ENCODE measurements at regions not wholly inside any gene's neighbourhood (a gene's known extent, or its start where the extent isn't known, plus 50 kb on each side); places are given as distances from the start of the nearest gene placed in this dataset.

GRCh38 chr3:20316238-20316637, 130.2 kb upstream of the SGO1 start:
- Histone ChIP-seq H3K14ac (ENCODE audit: insufficient read length) (no peak overlapping the region), H2BK15ac (ENCODE audit: low read length) (no peak overlapping the region), H3K4me1 (replicated peaks in 1 of 4; ENCODE audit: control insufficient read depth in 3 of 4, insufficient read depth in 4 of 4, low read length in 3 of 4) (no peaks in the 10 kb centered on the region), H4K5ac (ENCODE audit: insufficient read length, low read depth, low read length) (no peak overlapping the region), H3K23ac (ENCODE audit: insufficient read length) (no peak overlapping the region), H2AK5ac (ENCODE audit: low read depth, low read length) (no peak overlapping the region), H3K79me2 (ENCODE audit: control insufficient read depth in 1 of 2, insufficient read depth in 2 of 2, low read length in 2 of 2) (no peaks in the 10 kb centered on the region), H3K27me3 (replicated peaks in 1 of 4; ENCODE audit: control insufficient read depth in 3 of 4, extremely low read depth in 1 of 4, insufficient read depth in 3 of 4, low read length in 3 of 4) (no peaks in the 10 kb centered on the region), H4K20me1 (replicated peaks in 1 of 2; ENCODE audit: control insufficient read depth in 1 of 2, insufficient read depth in 2 of 2, low read length in 2 of 2) (no peaks in the 10 kb centered on the region), H3K56ac (replicated peaks; ENCODE audit: insufficient read length, low read depth, low read length) (no peak overlapping the region), H3K4me3 (ENCODE audit: extremely low read depth in 1 of 4, insufficient read depth in 2 of 4, low read depth in 3 of 4, low read length in 4 of 4) (no peak overlapping the region), H2BK20ac (ENCODE audit: low read length) (no peak overlapping the region), H2BK12ac (ENCODE audit: low read depth, low read length) (no peak overlapping the region), H3K36me3 (ENCODE audit: control insufficient read depth in 2 of 4, insufficient read depth in 4 of 4, low read length in 3 of 4) (no peaks in the 10 kb centered on the region), H3K23me2 (ENCODE audit: low read depth, low read length) (no peaks in the 10 kb centered on the region), H2BK120ac (replicated peaks; ENCODE audit: low read depth, low read length) (no peak overlapping the region), H3K18ac (ENCODE audit: extremely low read depth, low read length) (no peak overlapping the region), H4K91ac (replicated peaks; ENCODE audit: insufficient read length, low read length) (no peak overlapping the region), H3K4ac (replicated peaks; ENCODE audit: insufficient read length, low read depth, low read length) (no peak overlapping the region), H3K27ac (ENCODE audit: low read depth, low read length) (no peak overlapping the region), H2AFZ (ENCODE audit: low read length) (no peak overlapping the region), H3K4me2 (ENCODE audit: insufficient read depth in 1 of 2, low read depth in 2 of 2, low read length in 2 of 2) (no peak overlapping the region), H3K79me1 (ENCODE audit: low read depth, low read length) (no peaks in the 10 kb centered on the region), H2BK5ac (ENCODE audit: low read depth, low read length) (no peak overlapping the region), H4K8ac (ENCODE audit: extremely low read depth, insufficient read depth, low read length) (no peak overlapping the region), H3K9me3 (ENCODE audit: insufficient read depth in 2 of 2, low read depth in 1 of 2, low read length in 1 of 2) (no peaks in the 10 kb centered on the region; a peak in 1 of 4 replicates), H3K9ac (replicated peaks in 1 of 4; ENCODE audit: extremely low read depth in 1 of 4, low read depth in 3 of 4, low read length in 3 of 4) (no peak overlapping the region)
- DNase-seq (ENCODE audit: low read depth in 1 of 2, low spot score in 2 of 2) (no peak), FAIRE-seq (no peak)
- CTCF ChIA-PET (ENCODE audit: partially characterized antibody): no interaction called here
- WGBS, 2 experiments (ENCODE audit: extremely low coverage in 1 of 2, insufficient coverage in 1 of 2, insufficient read length in 1 of 2, insufficient replicate concordance in 2 of 2, low coverage in 1 of 2, low lambda C conversion rate in 2 of 2, missing lambda C conversion rate in 1 of 2): 0% methylated on average over 1 of the region's 1 CpG; no CpG with 5 or more reads in 1 of the 2 experiments
- TF ChIP-seq HDAC6 (IDR thresholded peaks at IDR 0.05; ENCODE audit: low read depth, low read length): no peak
- TF ChIP-seq CTCF (IDR thresholded peaks at IDR 0.05; ENCODE audit: control extremely low read depth in 1 of 3, insufficient read depth in 1 of 3, low read depth in 1 of 3, low read length in 3 of 3): no peak
- TF ChIP-seq BCL11A (IDR thresholded peaks at IDR 0.05; ENCODE audit: low read depth in 2 of 2, low read length in 2 of 2): no peak
- no peak for TF ChIP-seq PHF8 (conservative IDR thresholded peaks at IDR 0.05; ENCODE audit: low read depth, low read length)
- TF ChIP-seq CEBPB (IDR thresholded peaks at IDR 0.05; ENCODE audit: low read depth, low read length): no peak
- TF ChIP-seq RFX5 (IDR thresholded peaks at IDR 0.05; ENCODE audit: borderline replicate concordance, low read depth, low read length): no peak
- no peak for TF ChIP-seq CHD1 (IDR thresholded peaks at IDR 0.05; ENCODE audit: low read depth, low read length)
- no peak for TF ChIP-seq BACH1 (IDR thresholded peaks at IDR 0.05; ENCODE audit: low read length)
- POLR2A ChIA-PET (ENCODE audit: partially characterized antibody): no interaction called here
